Liver (tissue), 1 donor: ENCODE measurements at regions not wholly inside any gene's neighbourhood (a gene's known extent, or its start where the extent isn't known, plus 50 kb on each side); places are given as distances from the start of the nearest gene placed in this dataset. TPM values are rescaled to one million over a fixed set of nuclear protein-coding genes. Genes with fewer than 3 reads are reported as not detected.

ENCODE experiments used
- small RNA-seq: library from RNA; depleted of rRNA; stranded (forward); fragments of <200 nt; gene quantifications from one replicate; pipeline ENCODE3, GENCODE V24; 2014

Small RNA genes lying in the stretch of these regions (small RNA-seq; reads per million reads assigned to genes)
- not detected for gene AC017007.1
- gene RF00019, result not detected
